HG03432 (cell line): ENCODE measurements at regions not wholly inside any gene's neighbourhood (a gene's known extent, or its start where the extent isn't known, plus 50 kb on each side); places are given as distances from the start of the nearest gene placed in this dataset.

Experiments used
- ATAC-seq: cut with Tn5 transposase; IDR thresholded peaks from one replicate; pipeline ENCODE4 v1.9.1; 2021; ENCODE audit warnings: mild to moderate bottlenecking, moderate library complexity; ENCODE audit not compliant: unreplicated experiment

GRCh38 chr10:78312197-78313047, 278.8 kb downstream of the RPS24 start:
- no peak for ATAC-seq

- ATAC-seq = no peak
Measured at GRCh38 chr10:78313048-78313381, 279.4 kb downstream of the RPS24 start.

- ATAC-seq = no peak
Measured at GRCh38 chr10:78313636-78314035, 280.0 kb downstream of the RPS24 start.

GRCh38 chr10:78314651-78315050, 281.0 kb downstream of the RPS24 start:
- no peak for ATAC-seq

- no peak for ATAC-seq
Measured at GRCh38 chr10:78316451-78316931, 282.8 kb downstream of the RPS24 start.

- no peak for ATAC-seq
Measured at GRCh38 chr10:78318305-78318704, 284.6 kb downstream of the RPS24 start.

GRCh38 chr10:78319371-78319770, 285.7 kb downstream of the RPS24 start:
- ATAC-seq = no peak

GRCh38 chr10:78319841-78320240, 286.2 kb downstream of the RPS24 start:
- ATAC-seq = no peak

- ATAC-seq = no peak
Measured at GRCh38 chr10:78320506-78320905, 286.8 kb downstream of the RPS24 start.

- no peak for ATAC-seq
Measured at GRCh38 chr10:78321000-78321399, 287.3 kb downstream of the RPS24 start.

GRCh38 chr10:78321500-78321899, 287.8 kb downstream of the RPS24 start:
- ATAC-seq = no peak

- ATAC-seq = no peak
Measured at GRCh38 chr10:78326372-78326771, 292.7 kb downstream of the RPS24 start.

- no peak for ATAC-seq
Measured at GRCh38 chr10:78327778-78328591, 294.3 kb downstream of the RPS24 start.

GRCh38 chr10:78328592-78329404, 295.1 kb downstream of the RPS24 start:
- ATAC-seq = no peak

GRCh38 chr10:78330884-78331283, 297.2 kb downstream of the RPS24 start:
- no peak for ATAC-seq

- no peak for ATAC-seq
Measured at GRCh38 chr10:78331391-78331922, 297.8 kb downstream of the RPS24 start.

GRCh38 chr10:78332012-78332411, 298.3 kb downstream of the RPS24 start:
- ATAC-seq = no peak

- ATAC-seq = no peak
Measured at GRCh38 chr10:78332657-78333056, 299.0 kb downstream of the RPS24 start.

GRCh38 chr10:78333362-78334143, 299.9 kb downstream of the RPS24 start:
- no peak for ATAC-seq

- no peak for ATAC-seq
Measured at GRCh38 chr10:78335371-78335690, 301.7 kb downstream of the RPS24 start.
